Common myeloid progenitor, CD34-positive (primary cell): ENCODE measurements at regions not wholly inside any gene's neighbourhood (a gene's known extent, or its start where the extent isn't known, plus 50 kb on each side); places are given as distances from the start of the nearest gene placed in this dataset.
A peak's percentile ranks its signal among the peaks of the same experiment; 100 is the strongest.

Experiments
- CTCF ChIA-PET: fragments of 350-600 bp; sonication (Branson Sonifier 250); formaldehyde crosslinking; loops from one replicate; lab custom pipeline; 2021; ENCODE audit warnings: antibody characterized with exemption; lab: Charles Lee
- POLR2A ChIA-PET: fragments of 350-600 bp; sonication (Branson Sonifier 250); formaldehyde crosslinking; loops from one replicate; lab custom pipeline; 2021; ENCODE audit warnings: antibody characterized with exemption; lab: Charles Lee
- DNase-seq, 3 donors: peaks; one replicate each; pipeline versions ENCODE4 v3.0.0 to v3.0.0-alpha.2; 2013
- H3K27ac ChIP-seq, 2 experiments: 1 replicate in 1 of 2; 2 replicates in 1 of 2; pipeline ENCODE4 v1.7.0; 2013; ENCODE audit warnings: inconsistent platforms in 2 of 2, low read length in 2 of 2, mild to moderate bottlenecking in 2 of 2, low read depth in 1 of 2, moderate library complexity in 1 of 2; ENCODE audit not compliant: severe bottlenecking in 2 of 2, insufficient read depth in 1 of 2, poor library complexity in 1 of 2
- H3K27me3 ChIP-seq, 5 experiments: replicated peaks in 2 of 5; 1 replicate in 3 of 5; 2 replicates in 2 of 5; pipeline versions ENCODE4 v1.6.1 to v1.7.0; 2013; ENCODE audit warnings: low read length in 4 of 5, mild to moderate bottlenecking in 2 of 5, moderate library complexity in 2 of 5, inconsistent platforms in 1 of 5; ENCODE audit not compliant: insufficient read depth in 5 of 5, control insufficient read depth in 4 of 5
- H3K36me3 ChIP-seq, 4 experiments: 1 replicate in 2 of 4; 2 replicates in 2 of 4; pipeline versions ENCODE4 v1.6.1 to v1.7.0; 2013; ENCODE audit warnings: low read length in 3 of 4, control low read depth in 1 of 4, mild to moderate bottlenecking in 1 of 4; ENCODE audit not compliant: control insufficient read depth in 4 of 4, insufficient read depth in 4 of 4
- H3K4me1 ChIP-seq, 4 experiments: 1 replicate in 3 of 4; 2 replicates in 1 of 4; pipeline versions ENCODE4 v1.6.1 to v1.7.1; 2013; ENCODE audit warnings: low read length in 3 of 4, mild to moderate bottlenecking in 3 of 4, control low read depth in 1 of 4, inconsistent platforms in 1 of 4, moderate library complexity in 1 of 4; ENCODE audit not compliant: control insufficient read depth in 4 of 4, insufficient read depth in 4 of 4; ENCODE audit errors: control extremely low read depth in 1 of 4
- H3K4me3 ChIP-seq, 7 experiments: 1 replicate in 4 of 7; 2 replicates in 3 of 7; pipeline versions ENCODE4 v1.5.1 to v1.7.0; 2013; ENCODE audit warnings: mild to moderate bottlenecking in 7 of 7, low read length in 6 of 7, moderate library complexity in 6 of 7, inconsistent platforms in 2 of 7, low read depth in 2 of 7, control low read depth in 1 of 7; ENCODE audit not compliant: insufficient read depth in 4 of 7, control insufficient read depth in 1 of 7; ENCODE audit errors: extremely low read depth in 1 of 7
- H3K9me3 ChIP-seq, 5 experiments: 1 replicate in 4 of 5; 2 replicates in 1 of 5; pipeline versions ENCODE4 v1.6.1 to v1.7.1; 2013; ENCODE audit warnings: low read length in 4 of 5, mild to moderate bottlenecking in 2 of 5, inconsistent platforms in 1 of 5, low read depth in 1 of 5, moderate library complexity in 1 of 5; ENCODE audit not compliant: control insufficient read depth in 4 of 5, insufficient read depth in 2 of 5; ENCODE audit errors: control extremely low read depth in 1 of 5
- WGBS: methylation state at CpG from one replicate; pipeline ENCODE4 v1.1.5; 2013; ENCODE audit not compliant: insufficient coverage; 5-methylcytosine and 5-hydroxymethylcytosine counted together

GRCh38 chr22:22345781-22346180 lies 101.2 kb downstream of the VPREB1 start:
- no peaks in the 10 kb centered on the region for H3K9me3 ChIP-seq

DNA sequence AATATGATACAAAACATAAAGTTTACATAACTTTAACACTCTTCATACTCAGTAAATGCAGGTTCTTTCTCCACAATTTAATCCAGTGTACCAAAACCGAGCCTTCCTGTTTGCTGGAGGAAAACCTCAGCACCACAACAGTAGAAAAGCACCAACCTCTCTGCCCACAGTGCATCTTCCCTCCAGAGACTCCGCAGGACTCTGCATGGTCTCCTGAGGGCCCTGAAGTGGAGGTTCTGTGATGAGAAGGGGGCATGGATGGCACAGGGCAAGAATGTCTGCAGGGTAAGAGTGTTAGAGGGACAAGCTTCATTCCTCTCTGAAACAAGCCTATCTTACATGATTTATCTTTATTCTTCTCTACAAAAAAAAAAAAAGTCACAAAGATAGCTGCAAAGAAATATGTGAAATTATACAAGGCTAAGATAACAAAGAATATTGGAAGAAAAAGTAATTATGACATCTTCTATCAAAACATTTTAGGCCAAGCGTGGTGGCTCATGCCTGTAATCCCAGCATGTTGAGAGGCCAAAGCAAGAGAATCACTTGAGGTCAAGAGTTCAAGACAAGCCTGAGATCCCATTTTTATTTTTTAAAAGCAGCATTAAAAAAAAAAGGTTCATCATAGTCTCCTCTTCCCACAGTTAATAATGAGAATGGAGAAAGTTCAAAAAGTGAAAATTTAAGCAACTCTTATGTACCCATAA lies 102.0 kb downstream of the VPREB1 start:
- H3K4me3 ChIP-seq, result no peak overlapping the region
- no peak overlapping the region for H3K27ac ChIP-seq
- H3K9me3 ChIP-seq, result no peaks in the 10 kb centered on the region
- peak in 2 of 3 donors; percentile 36 to 41 for DNase-seq
- H3K27me3 ChIP-seq, result no peaks in the 10 kb centered on the region
- CTCF ChIA-PET, result interaction anchor here (0.9 to 4.2 kb wide), 6 partner anchors 10 to 189 kb away, joined by 4 to 12 read pairs (median 4); no protein-coding TSS in a partner anchor
- peaks cover 0 to 31% (median 21%) of the 10 kb centered on the region in 4 experiments for H3K4me1 ChIP-seq
- 100% methylated on average over 1 of the region's 3 CpGs for WGBS
- POLR2A ChIA-PET, result interaction anchor here (0.6 kb wide), 1 partner anchor 148 kb away, joined by 3 read pairs; no protein-coding TSS in a partner anchor
- H3K36me3 ChIP-seq, result no peaks in the 10 kb centered on the region

More at GRCh38 chr22:22345781-22346180, 101.2 kb downstream of the VPREB1 start:
- peaks cover 0 to 31% (median 21%) of the 10 kb centered on the region in 4 experiments for H3K4me1 ChIP-seq
- H3K4me3 ChIP-seq, result no peak overlapping the region
- POLR2A ChIA-PET, result no interaction called here
- DNase-seq, result no peak
- WGBS, result 100% methylated on average over 1 of the region's 5 CpGs
- H3K27ac ChIP-seq, result no peak overlapping the region
- no peaks in the 10 kb centered on the region for H3K36me3 ChIP-seq
- CTCF ChIA-PET, result interaction anchor here (0.9 to 2.2 kb wide), 3 partner anchors 10 to 24 kb away, joined by 3 to 10 read pairs (median 5); no protein-coding TSS in a partner anchor
- no peaks in the 10 kb centered on the region for H3K27me3 ChIP-seq

DNA sequence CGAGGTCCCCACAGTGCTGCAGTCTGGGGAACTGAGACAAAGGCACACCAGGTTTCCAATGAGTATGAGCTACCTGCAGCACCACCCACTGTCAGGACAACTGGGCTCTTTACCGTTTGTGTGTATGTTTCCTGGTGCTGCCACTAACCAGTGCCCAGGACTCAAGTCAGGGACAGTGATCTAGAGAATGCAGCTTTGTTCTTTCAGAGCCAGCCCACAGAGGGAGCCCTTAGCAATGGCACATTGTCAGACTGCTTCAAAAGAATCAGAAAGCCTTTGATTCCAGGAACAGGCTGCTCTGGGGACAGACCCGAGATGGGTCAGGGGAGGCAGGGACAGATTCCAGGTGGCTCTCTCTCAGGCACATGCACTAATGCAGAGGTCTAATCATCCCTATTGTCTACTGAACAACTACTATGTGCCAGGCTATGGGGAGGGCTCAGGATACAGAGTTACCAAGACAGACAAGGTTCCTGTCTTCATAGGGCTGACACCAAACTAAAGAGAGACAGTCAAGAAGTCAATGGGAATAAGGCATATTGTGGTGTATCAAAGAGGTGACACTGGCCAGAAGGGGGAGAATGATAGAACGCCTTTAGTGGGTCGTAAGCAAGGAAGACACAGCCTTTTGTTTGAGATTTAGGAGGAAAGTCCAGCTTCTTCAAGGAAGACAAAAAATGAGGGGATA lies 103.7 kb downstream of the VPREB1 start:
- no peak overlapping the region for H3K27ac ChIP-seq
- WGBS, result 64% methylated on average over 3 of the region's 5 CpGs
- H3K4me1 ChIP-seq, result peaks cover 0 to 35% (median 22%) of the 10 kb centered on the region in 4 experiments
- H3K9me3 ChIP-seq, result no peaks in the 10 kb centered on the region
- no peak overlapping the region for H3K4me3 ChIP-seq
- H3K36me3 ChIP-seq, result no peaks in the 10 kb centered on the region
- no peaks in the 10 kb centered on the region for H3K27me3 ChIP-seq
- ChIA-PET CTCF (interaction anchor here (0.5 to 4.2 kb wide), 12 partner anchors 8 to 207 kb away, joined by 3 to 12 read pairs (median 4); no protein-coding TSS in a partner anchor), POLR2A (interaction anchor here (0.5 to 0.7 kb wide), 2 partner anchors 27 to 84 kb away, joined by 3 read pairs; no protein-coding TSS in a partner anchor)
- peak in 2 of 3 donors; percentile 33 to 34 for DNase-seq

DNA sequence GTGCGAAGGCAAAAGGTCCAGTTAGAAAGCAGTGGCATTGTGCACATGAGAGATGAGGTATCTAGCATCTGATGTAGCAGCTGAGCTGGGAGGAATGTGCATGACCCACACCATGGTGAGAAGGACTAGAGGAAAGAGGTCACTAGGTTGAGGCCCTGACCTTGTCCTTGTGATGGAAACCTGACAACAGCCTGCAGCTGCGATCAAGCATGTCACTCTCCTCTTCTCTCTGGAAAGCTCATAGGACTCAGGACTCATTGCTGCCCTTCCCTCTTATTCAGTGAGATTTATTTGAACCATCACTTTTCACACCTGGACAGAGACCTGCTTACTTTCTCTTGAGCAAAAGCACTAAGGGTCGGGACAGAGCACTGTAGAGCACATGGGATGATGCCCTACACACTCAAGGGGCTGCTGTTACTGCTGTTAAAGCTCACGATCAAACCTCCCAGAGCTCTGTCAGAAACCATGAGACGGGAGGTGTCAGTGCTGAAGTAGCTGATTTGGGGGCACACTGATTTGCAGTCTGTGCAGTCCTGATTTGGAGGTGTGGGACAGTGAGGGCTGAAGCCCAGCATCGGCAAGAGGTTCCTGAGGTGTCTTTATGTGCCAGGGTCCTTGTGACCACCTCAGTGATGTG lies 104.3 kb downstream of the VPREB1 start:
- H3K4me3 ChIP-seq, result no peak overlapping the region
- no peaks in the 10 kb centered on the region for H3K27me3 ChIP-seq
- H3K36me3 ChIP-seq, result no peaks in the 10 kb centered on the region
- DNase-seq, result no peak
- no peak overlapping the region for H3K27ac ChIP-seq
- H3K4me1 ChIP-seq, result peaks cover 0 to 29% (median 15%) of the 10 kb centered on the region in 4 experiments
- CTCF ChIA-PET, result interaction anchor here (0.6 to 4.2 kb wide), 9 partner anchors 9 to 147 kb away, joined by 3 to 12 read pairs (median 4); no protein-coding TSS in a partner anchor
- POLR2A ChIA-PET, result interaction anchor here (0.5 kb wide), 1 partner anchor 83 kb away, joined by 3 read pairs; no protein-coding TSS in a partner anchor
- no peaks in the 10 kb centered on the region for H3K9me3 ChIP-seq
- 99% methylated on average over 6 of the region's 6 CpGs for whole genome bisulfite sequencing

DNA sequence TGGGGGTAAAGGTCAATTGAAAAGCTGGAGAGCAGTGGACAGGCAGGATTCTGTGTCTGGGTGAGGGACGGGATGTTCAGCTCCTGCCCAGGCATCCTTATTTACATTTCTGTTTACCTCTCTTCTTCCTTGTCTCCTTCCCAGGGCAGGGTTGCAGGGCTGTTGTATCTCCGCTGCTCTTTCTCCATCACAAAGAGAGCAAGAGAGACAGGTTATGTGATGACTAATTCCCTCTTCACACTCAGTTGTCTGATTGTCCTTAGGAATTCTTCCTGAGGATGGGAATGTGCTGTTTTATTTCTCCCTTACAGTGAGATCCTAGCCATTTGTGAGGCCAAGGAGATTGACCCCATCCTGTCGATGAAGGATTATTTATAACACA lies 104.9 kb downstream of the VPREB1 start:
- Histone ChIP-seq H3K27me3 (no peaks in the 10 kb centered on the region), H3K4me3 (no peak overlapping the region), H3K4me1 (peaks cover 0 to 24% (median 10%) of the 10 kb centered on the region in 4 experiments), H3K27ac (no peak overlapping the region), H3K9me3 (no peaks in the 10 kb centered on the region), H3K36me3 (no peaks in the 10 kb centered on the region)
- no CpG with 5 or more reads among the region's 3 CpGs for WGBS
- ChIA-PET POLR2A (no interaction called here), CTCF (interaction anchor here (0.6 to 4.2 kb wide), 6 partner anchors 9 to 142 kb away, joined by 3 to 12 read pairs (median 4); no protein-coding TSS in a partner anchor)
- no peak for DNase-seq

- WGBS, result 94% methylated on average over 3 of the region's 3 CpGs
- no peaks in the 10 kb centered on the region for H3K9me3 ChIP-seq
- DNase-seq, result no peak
- H3K36me3 ChIP-seq, result no peaks in the 10 kb centered on the region
- ChIA-PET POLR2A (no interaction called here), CTCF (interaction anchor here (1.4 to 1.6 kb wide), 2 partner anchors 30 to 49 kb away, joined by 3 read pairs; no protein-coding TSS in a partner anchor)
- no peak overlapping the region for H3K27ac ChIP-seq
- H3K27me3 ChIP-seq, result no peaks in the 10 kb centered on the region
- peaks cover 0 to 12% (median 5%) of the 10 kb centered on the region in 4 experiments for H3K4me1 ChIP-seq
- no peak overlapping the region for H3K4me3 ChIP-seq
These were observed 106.8 kb downstream of the VPREB1 start for GRCh38 chr22:22351366-22351765.
